Ishikawa (cell line): ENCODE measurements at regions not wholly inside any gene's neighbourhood (a gene's known extent, or its start where the extent isn't known, plus 50 kb on each side); places are given as distances from the start of the nearest gene placed in this dataset.

Experiments
- CEBPB ChIP-seq: IDR thresholded peaks from 2 replicates; pipeline ENCODE4 v1.6.1; 2012
- CREB1 ChIP-seq: IDR thresholded peaks from 2 replicates; pipeline ENCODE4 v1.6.1; 2012; ENCODE audit warnings: low read depth
- EGR1 ChIP-seq: IDR thresholded peaks from 2 replicates; pipeline ENCODE4 v1.6.1; 2012
- EP300 ChIP-seq: IDR thresholded peaks from 2 replicates; pipeline ENCODE4 v1.6.1; 2012; ENCODE audit warnings: borderline replicate concordance
- FOXM1 ChIP-seq: IDR thresholded peaks from 2 replicates; pipeline ENCODE4 v1.6.1; 2012; ENCODE audit warnings: low read depth, borderline replicate concordance
- MAX ChIP-seq: IDR thresholded peaks from 2 replicates; pipeline ENCODE4 v1.6.1; 2012
- NFIC ChIP-seq: IDR thresholded peaks from 2 replicates; pipeline ENCODE4 v1.6.1; 2012
- RAD21 ChIP-seq: IDR thresholded peaks from 2 replicates; pipeline ENCODE4 v1.6.1; 2012; ENCODE audit warnings: low read depth
- TAF1 ChIP-seq: IDR thresholded peaks from 2 replicates; pipeline ENCODE4 v1.6.1; 2012; ENCODE audit warnings: low read depth, mild to moderate bottlenecking
- TCF12 ChIP-seq: IDR thresholded peaks from 2 replicates; pipeline ENCODE4 v1.6.1; 2012; ENCODE audit warnings: low read depth
- TEAD4 ChIP-seq: IDR thresholded peaks from 2 replicates; pipeline ENCODE4 v1.6.1; 2012
- YY1 ChIP-seq: IDR thresholded peaks from 2 replicates; pipeline ENCODE4 v1.6.1; 2012; ENCODE audit warnings: low read depth
- ZBTB7A ChIP-seq: IDR thresholded peaks from 2 replicates; pipeline ENCODE4 v1.6.1; 2012; ENCODE audit warnings: low read depth
- TF ChIP-seq, protein P1 (sequence below): IDR thresholded peaks from 2 replicates; pipeline ENCODE4 v1.6.1; 2012; ENCODE audit warnings: low read depth, mild to moderate bottlenecking
- TF ChIP-seq, protein P2 (sequence below): IDR thresholded peaks from 2 replicates; pipeline ENCODE4 v1.6.1; 2012

DNA sequence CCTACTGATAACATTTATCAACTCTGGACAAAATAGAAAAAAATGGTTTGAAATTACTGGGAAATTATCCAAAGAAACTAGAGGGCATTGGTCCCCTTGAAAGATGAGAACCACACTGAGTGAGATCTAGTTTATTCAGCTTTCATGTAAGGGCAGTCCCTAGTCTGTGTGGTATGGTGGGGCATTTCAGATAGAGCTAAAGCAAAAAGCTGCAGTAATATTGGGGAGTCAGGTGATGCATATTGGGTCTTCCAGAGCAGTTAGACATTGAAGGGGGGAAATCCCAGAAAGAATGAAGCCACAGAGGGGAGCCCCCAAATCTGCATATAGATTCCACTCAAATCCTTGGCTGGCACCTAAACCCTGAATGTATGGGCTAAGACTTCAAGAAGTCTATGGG is 347.7 kb upstream of the POU3F1 start:
- TF ChIP-seq ZBTB7A: no peak
- no peak for TF ChIP-seq FOXM1
- TF ChIP-seq, protein P1, sequence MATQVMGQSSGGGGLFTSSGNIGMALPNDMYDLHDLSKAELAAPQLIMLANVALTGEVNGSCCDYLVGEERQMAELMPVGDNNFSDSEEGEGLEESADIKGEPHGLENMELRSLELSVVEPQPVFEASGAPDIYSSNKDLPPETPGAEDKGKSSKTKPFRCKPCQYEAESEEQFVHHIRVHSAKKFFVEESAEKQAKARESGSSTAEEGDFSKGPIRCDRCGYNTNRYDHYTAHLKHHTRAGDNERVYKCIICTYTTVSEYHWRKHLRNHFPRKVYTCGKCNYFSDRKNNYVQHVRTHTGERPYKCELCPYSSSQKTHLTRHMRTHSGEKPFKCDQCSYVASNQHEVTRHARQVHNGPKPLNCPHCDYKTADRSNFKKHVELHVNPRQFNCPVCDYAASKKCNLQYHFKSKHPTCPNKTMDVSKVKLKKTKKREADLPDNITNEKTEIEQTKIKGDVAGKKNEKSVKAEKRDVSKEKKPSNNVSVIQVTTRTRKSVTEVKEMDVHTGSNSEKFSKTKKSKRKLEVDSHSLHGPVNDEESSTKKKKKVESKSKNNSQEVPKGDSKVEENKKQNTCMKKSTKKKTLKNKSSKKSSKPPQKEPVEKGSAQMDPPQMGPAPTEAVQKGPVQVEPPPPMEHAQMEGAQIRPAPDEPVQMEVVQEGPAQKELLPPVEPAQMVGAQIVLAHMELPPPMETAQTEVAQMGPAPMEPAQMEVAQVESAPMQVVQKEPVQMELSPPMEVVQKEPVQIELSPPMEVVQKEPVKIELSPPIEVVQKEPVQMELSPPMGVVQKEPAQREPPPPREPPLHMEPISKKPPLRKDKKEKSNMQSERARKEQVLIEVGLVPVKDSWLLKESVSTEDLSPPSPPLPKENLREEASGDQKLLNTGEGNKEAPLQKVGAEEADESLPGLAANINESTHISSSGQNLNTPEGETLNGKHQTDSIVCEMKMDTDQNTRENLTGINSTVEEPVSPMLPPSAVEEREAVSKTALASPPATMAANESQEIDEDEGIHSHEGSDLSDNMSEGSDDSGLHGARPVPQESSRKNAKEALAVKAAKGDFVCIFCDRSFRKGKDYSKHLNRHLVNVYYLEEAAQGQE: no peak
- TF ChIP-seq NFIC: no peak
- no peak for TF ChIP-seq TCF12
- no peak for TF ChIP-seq MAX
- no peak for TF ChIP-seq TEAD4
- no peak for TF ChIP-seq EP300
- no peak for TF ChIP-seq TAF1
- no peak for TF ChIP-seq YY1
- no peak for TF ChIP-seq CEBPB
- TF ChIP-seq EGR1: no peak
- no peak for TF ChIP-seq CREB1
- TF ChIP-seq, protein P2, sequence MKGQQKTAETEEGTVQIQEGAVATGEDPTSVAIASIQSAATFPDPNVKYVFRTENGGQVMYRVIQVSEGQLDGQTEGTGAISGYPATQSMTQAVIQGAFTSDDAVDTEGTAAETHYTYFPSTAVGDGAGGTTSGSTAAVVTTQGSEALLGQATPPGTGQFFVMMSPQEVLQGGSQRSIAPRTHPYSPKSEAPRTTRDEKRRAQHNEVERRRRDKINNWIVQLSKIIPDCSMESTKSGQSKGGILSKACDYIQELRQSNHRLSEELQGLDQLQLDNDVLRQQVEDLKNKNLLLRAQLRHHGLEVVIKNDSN: no peak

GRCh38 chr1:38392861-38393260 is 346.3 kb upstream of the POU3F1 start:
- TF ChIP-seq RAD21 (no peak), TEAD4 (no peak), MAX (no peak), ZBTB7A (no peak), FOXM1 (no peak), TCF12 (no peak), EP300 (no peak), YY1 (no peak)
- TF ChIP-seq, protein P1: no peak

GRCh38 chr1:38381256-38381655 is 334.7 kb upstream of the POU3F1 start:
- no peak for TF ChIP-seq ZBTB7A

DNA sequence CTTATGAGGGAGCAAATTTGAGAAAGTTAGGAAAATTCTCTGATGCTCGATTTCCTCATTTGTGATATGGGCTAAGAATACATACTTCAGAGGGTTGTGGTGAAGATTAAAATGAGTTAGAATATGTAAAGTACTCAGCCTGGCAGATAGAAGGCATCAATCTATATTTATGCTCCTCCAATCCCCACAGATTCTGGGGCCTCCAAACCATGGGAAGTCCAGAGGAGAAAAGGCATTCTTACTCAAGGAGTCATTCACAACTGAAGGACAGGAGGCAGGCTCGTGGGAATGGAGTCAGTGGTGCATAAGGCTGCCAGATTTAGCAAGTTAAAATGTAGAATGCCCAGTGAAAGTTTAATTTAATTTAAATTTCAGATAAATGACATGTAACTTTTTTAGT is 330.0 kb upstream of the POU3F1 start:
- no peak for TF ChIP-seq RAD21
- no peak for TF ChIP-seq FOXM1
- TF ChIP-seq CREB1: no peak
- TF ChIP-seq EGR1: no peak
- TF ChIP-seq CEBPB: no peak
- no peak for TF ChIP-seq NFIC
- TF ChIP-seq ZBTB7A: no peak
- TF ChIP-seq MAX: no peak
- TF ChIP-seq, protein P1: no peak
- TF ChIP-seq TEAD4: no peak
- no peak for TF ChIP-seq TCF12
- no peak for TF ChIP-seq TAF1
- TF ChIP-seq, protein P2: no peak

DNA sequence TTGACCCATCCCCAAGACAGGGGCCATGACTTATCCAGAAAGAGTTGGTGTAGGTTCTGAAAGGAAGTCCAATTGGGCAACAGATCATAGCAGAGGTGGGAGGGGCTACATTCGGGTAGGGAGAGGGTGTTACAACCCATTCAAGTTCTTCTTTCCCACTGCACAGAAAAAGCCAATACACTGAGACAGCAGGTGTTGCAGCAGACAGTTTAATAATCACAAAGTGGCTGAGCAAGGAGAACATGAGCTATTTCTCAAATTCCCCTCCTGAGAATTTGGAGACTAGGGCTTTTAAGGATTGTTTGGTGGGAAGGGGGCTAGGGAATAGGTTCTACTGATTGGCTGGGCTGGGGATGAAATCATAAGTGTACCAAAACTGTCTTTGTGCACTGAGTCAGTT is 328.4 kb upstream of the POU3F1 start:
- no peak for TF ChIP-seq FOXM1
- no peak for TF ChIP-seq TAF1
- no peak for TF ChIP-seq TEAD4
- TF ChIP-seq MAX: no peak
- TF ChIP-seq, protein P1: no peak
- TF ChIP-seq NFIC: no peak
- TF ChIP-seq YY1: no peak
- no peak for TF ChIP-seq ZBTB7A
- no peak for TF ChIP-seq EGR1
- TF ChIP-seq, protein P2: no peak
- TF ChIP-seq RAD21: no peak
- no peak for TF ChIP-seq TCF12
- no peak for TF ChIP-seq CEBPB
- no peak for TF ChIP-seq CREB1
- TF ChIP-seq EP300: no peak
